ENCODE measurements at regions not wholly inside any gene's neighbourhood (a gene's known extent, or its start where the extent isn't known, plus 50 kb on each side); places are given as distances from the start of the nearest gene placed in this dataset.

GRCh38 chr15:47950447-47950846, 170.3 kb upstream of the SLC24A5 start:
- Histone ChIP-seq H3K9me2 (replicated peaks; ENCODE audit: insufficient read depth) (no peaks in the 10 kb centered on the region), H3K27me3 (no peaks in the 10 kb centered on the region), H3K9me3 (ENCODE audit: low read depth) (no peaks in the 10 kb centered on the region), H3K79me2 (no peaks in the 10 kb centered on the region), H3K4me3 (no peak overlapping the region), H2AFZ (no peak overlapping the region), H3K4me2 (no peak overlapping the region), H3K36me3 (replicated peaks; ENCODE audit: insufficient read depth, low read depth) (no peaks in the 10 kb centered on the region), H4K20me1 (ENCODE audit: insufficient read depth, poor library complexity, severe bottlenecking) (no peaks in the 10 kb centered on the region), H3K4me1 (ENCODE audit: insufficient read depth) (no peaks in the 10 kb centered on the region), H3K27ac (no peak overlapping the region)
- no peak for TF ChIP-seq EZH2phosphoT487 (IDR thresholded peaks at IDR 0.05; ENCODE audit: low read depth, severe bottlenecking, unreplicated experiment)
- no peak for TF ChIP-seq CTCF (IDR thresholded peaks at IDR 0.05; ENCODE audit: poor library complexity)
- no peak for TF ChIP-seq EZH2 (IDR thresholded peaks at IDR 0.05; ENCODE audit: borderline replicate concordance)
- WGBS (ENCODE audit: low lambda C conversion rate, missing lambda C conversion rate), result 89% methylated on average over 2 of the region's 2 CpGs
- no peak for DNase-seq (ENCODE audit: low spot score)

- Histone ChIP-seq H3K27ac (no peak overlapping the region), H3K4me1 (ENCODE audit: insufficient read depth) (no peaks in the 10 kb centered on the region), H3K36me3 (replicated peaks; ENCODE audit: insufficient read depth, low read depth) (no peaks in the 10 kb centered on the region), H3K9me3 (ENCODE audit: low read depth) (no peaks in the 10 kb centered on the region), H3K4me3 (no peak overlapping the region), H2AFZ (no peak overlapping the region), H3K27me3 (no peaks in the 10 kb centered on the region), H3K79me2 (no peaks in the 10 kb centered on the region), H4K20me1 (ENCODE audit: insufficient read depth, poor library complexity, severe bottlenecking) (no peaks in the 10 kb centered on the region), H3K4me2 (no peak overlapping the region), H3K9me2 (replicated peaks; ENCODE audit: insufficient read depth) (no peaks in the 10 kb centered on the region)
- WGBS (ENCODE audit: low lambda C conversion rate, missing lambda C conversion rate), result 77% methylated on average over 2 of the region's 2 CpGs
- no peak for DNase-seq (ENCODE audit: low spot score)
- TF ChIP-seq EZH2 (IDR thresholded peaks at IDR 0.05; ENCODE audit: borderline replicate concordance) (no peak), CTCF (IDR thresholded peaks at IDR 0.05; ENCODE audit: poor library complexity) (no peak), EZH2phosphoT487 (IDR thresholded peaks at IDR 0.05; ENCODE audit: low read depth, severe bottlenecking, unreplicated experiment) (no peak)
These were observed 169.0 kb upstream of the SLC24A5 start for GRCh38 chr15:47951781-47952180.

GRCh38 chr15:47954196-47954595, 166.6 kb upstream of the SLC24A5 start:
- no peaks in the 10 kb centered on the region for H3K9me3 ChIP-seq (ENCODE audit: low read depth)
- WGBS (ENCODE audit: low lambda C conversion rate, missing lambda C conversion rate), result 66% methylated on average over 3 of the region's 3 CpGs
- no peak overlapping the region for H2AFZ ChIP-seq
- no peak overlapping the region for H3K4me2 ChIP-seq
- DNase-seq (ENCODE audit: low spot score), result no peak
- H3K27ac ChIP-seq, result no peak overlapping the region
- H3K27me3 ChIP-seq, result no peaks in the 10 kb centered on the region
- H3K36me3 ChIP-seq (replicated peaks; ENCODE audit: insufficient read depth, low read depth), result no peaks in the 10 kb centered on the region
- TF ChIP-seq EZH2 (IDR thresholded peaks at IDR 0.05; ENCODE audit: borderline replicate concordance) (no peak), EZH2phosphoT487 (IDR thresholded peaks at IDR 0.05; ENCODE audit: low read depth, severe bottlenecking, unreplicated experiment) (no peak), CTCF (IDR thresholded peaks at IDR 0.05; ENCODE audit: poor library complexity) (no peak)
- no peak overlapping the region for H3K4me3 ChIP-seq
- no peaks in the 10 kb centered on the region for H3K79me2 ChIP-seq
- H3K9me2 ChIP-seq (replicated peaks; ENCODE audit: insufficient read depth), result no peaks in the 10 kb centered on the region
- H3K4me1 ChIP-seq (ENCODE audit: insufficient read depth), result no peaks in the 10 kb centered on the region
- no peaks in the 10 kb centered on the region for H4K20me1 ChIP-seq (ENCODE audit: insufficient read depth, poor library complexity, severe bottlenecking)

GRCh38 chr15:47955021-47955420, 165.8 kb upstream of the SLC24A5 start:
- Histone ChIP-seq H3K79me2 (no peaks in the 10 kb centered on the region), H3K9me3 (ENCODE audit: low read depth) (no peaks in the 10 kb centered on the region), H3K9me2 (replicated peaks; ENCODE audit: insufficient read depth) (no peaks in the 10 kb centered on the region), H3K27me3 (no peaks in the 10 kb centered on the region), H3K27ac (no peak overlapping the region), H2AFZ (no peak overlapping the region), H3K4me2 (no peak overlapping the region), H3K4me1 (ENCODE audit: insufficient read depth) (no peaks in the 10 kb centered on the region), H3K36me3 (replicated peaks; ENCODE audit: insufficient read depth, low read depth) (no peaks in the 10 kb centered on the region), H4K20me1 (ENCODE audit: insufficient read depth, poor library complexity, severe bottlenecking) (no peaks in the 10 kb centered on the region), H3K4me3 (no peak overlapping the region)
- no peak for TF ChIP-seq CTCF (IDR thresholded peaks at IDR 0.05; ENCODE audit: poor library complexity)
- no peak for TF ChIP-seq EZH2phosphoT487 (IDR thresholded peaks at IDR 0.05; ENCODE audit: low read depth, severe bottlenecking, unreplicated experiment)
- TF ChIP-seq EZH2 (IDR thresholded peaks at IDR 0.05; ENCODE audit: borderline replicate concordance), result no peak
- DNase-seq (ENCODE audit: low spot score), result no peak
- WGBS (ENCODE audit: low lambda C conversion rate, missing lambda C conversion rate), result 79% methylated on average over 4 of the region's 4 CpGs
